Stimulated activated CD4-positive, alpha-beta T cell treated with anti-CD3 and anti-CD28 coated beads, Interleukin-2, amount 100 ng/mL, for 4 hours (primary cell): ENCODE measurements at regions not wholly inside any gene's neighbourhood (a gene's known extent, or its start where the extent isn't known, plus 50 kb on each side); places are given as distances from the start of the nearest gene placed in this dataset.

Experiments
- DNase-seq: peaks from one replicate; pipeline ENCODE4 v3.0.0-alpha.2; 2020; ENCODE audit warnings: low read depth

DNA sequence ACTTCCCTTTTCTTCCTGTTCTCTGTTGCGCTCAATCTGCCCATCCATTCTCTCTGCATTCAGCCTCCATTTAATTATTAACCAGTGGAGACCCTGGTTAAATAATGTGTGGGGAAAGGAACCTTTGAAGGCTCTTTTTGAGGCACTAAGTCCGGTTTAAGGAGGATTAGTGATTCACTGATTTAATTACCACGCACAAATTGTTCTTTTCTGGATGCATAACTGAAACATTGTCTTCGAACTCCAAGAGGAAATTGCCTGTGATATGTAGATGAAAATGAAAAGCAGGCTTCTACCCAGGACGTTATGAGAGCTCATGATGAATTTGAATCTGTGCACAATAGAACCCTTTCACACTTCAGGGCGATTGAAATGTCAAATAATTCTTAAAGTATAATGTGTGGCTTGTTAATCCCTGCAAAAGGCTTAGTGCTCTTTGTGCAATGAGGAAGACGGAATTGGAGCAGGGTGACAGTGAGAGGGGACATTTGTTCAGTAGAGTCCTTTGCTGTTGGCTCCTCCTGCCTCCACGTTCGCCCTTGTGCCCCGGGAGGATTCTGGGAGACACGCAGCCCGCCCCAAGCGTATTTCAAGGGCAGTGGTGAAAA, 51.1 kb upstream of the ZNF236 start:
- DNase-seq: no peak

DNA sequence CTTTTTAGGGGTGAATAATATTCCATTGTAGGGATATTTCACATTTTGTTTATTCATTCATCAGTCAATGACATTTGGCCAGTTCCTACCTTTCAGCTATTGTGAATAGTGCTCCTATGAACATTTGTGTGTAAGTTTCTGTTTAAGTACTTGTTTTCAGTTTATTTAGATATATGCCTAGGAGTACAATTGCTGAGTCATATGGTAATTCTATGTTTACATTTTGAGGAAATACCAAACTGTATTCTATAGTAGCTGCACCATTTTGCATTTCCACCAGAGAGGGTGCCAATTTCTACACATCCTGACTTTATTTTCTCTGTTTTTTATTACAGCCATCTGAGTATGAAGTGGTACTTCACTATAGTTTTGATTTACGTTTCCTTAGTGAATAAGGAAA, 54.4 kb upstream of the ZNF236 start:
- DNase-seq: no peak

DNA sequence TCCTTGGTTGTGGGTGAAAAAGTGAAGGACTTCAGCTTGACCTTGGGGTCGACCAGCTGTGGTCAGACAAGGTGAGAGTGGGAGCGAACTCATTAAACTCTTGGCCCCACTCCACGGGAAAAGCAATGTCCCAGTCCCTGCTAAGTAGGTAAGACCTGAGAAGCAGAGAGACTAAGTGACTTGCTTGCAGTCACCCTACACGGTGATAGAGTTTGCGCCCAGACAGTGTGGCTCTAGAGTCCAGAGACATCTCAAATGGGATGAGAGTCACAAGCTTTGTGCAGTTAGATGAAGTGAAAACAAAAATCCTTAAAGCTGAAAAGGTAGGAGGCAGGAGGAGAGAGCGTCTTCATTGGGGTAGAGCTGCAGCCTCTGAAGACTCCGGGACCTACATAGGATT, 55.9 kb upstream of the ZNF236 start:
- DNase-seq: no peak

DNA sequence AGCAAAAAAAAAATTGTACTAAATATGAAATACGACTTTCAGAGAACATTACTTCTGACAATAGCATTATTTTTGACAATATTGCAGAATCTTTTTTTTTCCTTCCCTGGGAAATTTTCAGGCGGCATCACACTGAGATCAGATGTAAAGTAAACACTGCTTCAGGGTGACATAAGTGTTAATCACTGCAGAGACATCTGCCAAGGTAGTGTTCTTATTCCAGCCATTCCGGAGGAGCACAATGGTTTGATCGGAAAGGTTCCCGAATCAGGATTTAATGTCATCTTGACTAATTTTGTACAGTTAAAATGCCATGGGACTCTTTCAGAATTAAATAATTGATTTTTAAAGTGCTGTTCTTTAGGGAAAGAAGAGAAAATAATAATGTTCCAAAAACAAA, 56.7 kb upstream of the ZNF236 start:
- no peak for DNase-seq

DNA sequence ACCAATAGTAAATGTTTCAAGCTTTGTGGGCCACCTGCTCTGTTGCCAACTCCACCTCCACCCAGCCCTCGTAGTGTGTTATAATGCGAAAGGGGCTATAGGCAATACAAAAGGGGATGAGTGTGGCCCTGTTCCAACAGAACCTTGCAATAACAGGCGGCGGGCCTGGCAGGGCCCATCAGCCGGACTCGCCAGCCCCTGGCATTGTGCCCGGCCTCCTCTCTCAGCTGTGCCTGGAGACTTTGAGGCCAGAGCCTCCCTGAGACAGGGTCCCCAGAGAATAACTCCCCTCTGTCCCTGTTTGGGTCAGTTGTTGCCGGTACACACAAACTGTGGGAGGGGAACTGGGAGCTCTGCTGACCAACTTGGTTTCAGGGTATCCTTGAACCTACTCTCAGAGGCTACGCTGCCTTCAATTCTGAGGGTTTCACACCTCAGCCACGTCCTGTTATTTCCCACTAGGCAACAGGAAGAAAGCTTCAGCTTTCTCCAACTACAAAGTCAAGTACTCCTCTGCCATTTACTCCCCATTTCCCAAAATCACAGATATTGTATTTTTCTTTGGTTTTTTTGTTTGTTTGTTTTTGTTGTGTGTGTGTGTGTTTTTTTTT, 58.0 kb upstream of the ZNF236 start:
- no peak for DNase-seq

DNA sequence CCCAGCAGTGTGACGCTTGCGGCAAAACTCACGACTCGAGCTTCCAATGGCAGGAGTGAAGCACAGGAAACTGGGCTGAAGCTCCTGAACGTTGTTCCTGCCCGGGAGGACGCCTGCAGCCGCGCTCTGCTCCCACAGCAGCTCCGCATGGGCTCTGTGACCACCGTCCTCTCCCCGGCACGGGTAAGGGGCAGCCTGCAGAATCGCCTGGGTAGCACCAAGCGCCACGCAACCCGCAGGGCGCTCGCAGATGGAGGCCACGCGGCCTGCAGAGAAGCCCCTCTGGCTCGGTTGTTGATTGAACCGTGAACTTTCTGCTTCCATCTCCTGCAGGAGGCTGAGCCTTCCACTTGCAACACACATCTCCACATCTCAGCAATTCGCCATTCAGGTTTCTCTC, 63.3 kb upstream of the ZNF236 start:
- DNase-seq: no peak

DNA sequence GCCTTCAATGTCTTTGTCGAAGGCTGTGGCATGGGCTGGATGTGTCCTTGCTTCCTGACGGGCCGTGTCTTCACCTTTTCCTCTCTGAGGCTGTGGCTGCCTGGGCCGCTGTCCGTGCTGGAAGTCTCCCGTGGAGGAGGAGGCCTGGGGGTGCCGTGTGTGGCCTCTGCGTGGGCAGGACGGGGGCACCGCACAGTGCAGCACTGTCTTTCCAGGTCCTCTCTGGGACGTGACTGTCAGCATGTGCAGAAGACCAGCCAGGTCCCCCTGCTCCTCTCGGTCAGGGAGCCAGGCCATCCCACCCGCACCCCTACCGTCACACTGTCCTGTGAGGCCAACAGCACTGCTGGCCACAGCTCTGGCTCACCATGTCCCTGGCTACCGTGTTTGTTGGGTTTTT, 64.4 kb upstream of the ZNF236 start:
- no peak for DNase-seq

DNA sequence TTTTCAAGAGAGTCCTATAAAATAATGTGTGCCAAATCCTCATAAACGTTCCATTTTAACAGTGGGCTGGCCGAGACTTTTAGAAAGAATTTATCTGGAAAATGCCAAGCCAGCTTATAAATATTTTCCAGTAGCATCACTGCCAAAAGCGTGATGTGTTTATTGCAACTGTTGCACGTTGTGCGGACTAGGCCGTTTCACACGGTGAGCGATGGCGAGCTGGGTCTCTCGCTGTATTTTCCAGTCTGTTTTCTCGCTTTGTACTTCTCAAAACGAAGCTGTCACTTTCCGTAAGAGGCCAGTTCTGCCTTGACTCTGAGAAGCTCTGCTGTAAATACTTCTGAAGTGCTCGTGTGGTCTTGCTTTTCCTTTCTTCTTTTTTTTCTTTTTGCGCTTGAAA, 65.0 kb upstream of the ZNF236 start:
- no peak for DNase-seq

DNA sequence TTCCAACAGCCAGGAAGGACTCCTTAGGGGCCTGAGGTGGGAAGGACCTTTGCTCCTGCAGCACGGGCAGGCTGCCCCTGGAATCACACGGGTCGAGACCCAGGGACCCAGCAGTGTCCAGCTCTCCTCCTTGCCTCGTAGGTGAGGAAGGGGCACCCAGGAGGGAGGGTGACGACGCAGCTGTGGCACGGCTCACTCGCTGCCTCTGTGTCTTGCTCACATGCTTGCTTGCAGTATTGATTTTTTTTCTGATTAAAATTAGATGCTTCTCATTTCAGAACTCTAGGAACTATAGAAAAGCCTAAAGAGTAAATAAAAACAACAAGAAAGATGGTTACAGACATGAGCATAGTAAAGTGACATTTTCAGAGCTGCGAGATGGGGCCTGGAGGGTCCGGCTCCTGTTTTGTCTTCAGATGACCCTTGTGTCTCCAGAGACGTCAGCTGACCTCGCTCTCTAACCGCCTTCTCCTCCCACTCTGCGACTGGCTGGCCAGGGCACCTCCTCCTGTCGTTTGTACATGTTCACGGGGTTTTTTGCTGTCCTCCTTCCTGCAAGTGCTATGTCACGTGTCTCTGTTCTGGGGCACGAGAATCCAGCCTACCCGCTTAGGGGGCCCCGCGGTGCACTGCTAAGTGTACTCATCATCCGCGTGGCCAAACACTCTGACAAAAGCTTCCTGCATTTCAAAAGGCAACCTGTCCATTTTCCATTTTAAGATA, 65.7 kb upstream of the ZNF236 start:
- no peak for DNase-seq

DNA sequence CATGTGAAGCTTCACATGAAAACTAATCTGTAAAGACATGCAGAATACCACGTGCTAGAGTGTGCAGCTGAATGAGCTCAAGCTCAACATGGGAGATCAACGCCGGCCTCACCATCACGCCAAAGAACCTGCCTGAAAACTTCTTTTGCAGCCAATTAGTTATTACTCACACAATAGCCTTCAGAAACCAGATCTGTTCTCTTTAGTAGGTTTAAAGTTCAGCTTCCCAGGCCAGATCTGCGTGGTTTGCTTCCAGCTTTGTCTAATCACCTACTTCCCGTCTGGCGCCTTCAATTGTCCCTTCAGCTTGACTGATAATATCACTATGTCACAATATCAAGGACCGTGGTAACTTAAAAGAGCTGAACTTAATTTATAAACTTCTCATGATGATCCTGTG, 68.0 kb upstream of the ZNF236 start:
- no peak for DNase-seq

DNA sequence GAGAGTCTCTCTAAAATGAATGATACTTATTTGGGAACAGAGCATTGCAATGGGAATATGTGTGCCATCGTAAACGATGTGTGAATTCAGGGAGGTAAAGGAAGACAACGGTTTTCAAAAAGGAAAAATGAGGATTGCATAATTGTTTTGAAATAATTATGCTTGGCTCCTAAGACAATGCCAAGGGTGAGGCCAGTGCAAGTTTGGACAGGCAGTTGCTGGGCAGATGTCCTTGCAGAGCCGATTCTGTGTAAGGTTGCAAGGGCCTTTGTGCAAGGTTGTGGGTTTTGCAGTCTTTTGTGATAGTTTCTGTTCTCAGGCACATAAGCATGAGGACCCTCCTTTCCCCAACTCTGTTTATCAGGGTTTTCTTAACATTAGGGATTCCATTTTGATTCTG, 70.0 kb upstream of the ZNF236 start:
- no peak for DNase-seq

DNA sequence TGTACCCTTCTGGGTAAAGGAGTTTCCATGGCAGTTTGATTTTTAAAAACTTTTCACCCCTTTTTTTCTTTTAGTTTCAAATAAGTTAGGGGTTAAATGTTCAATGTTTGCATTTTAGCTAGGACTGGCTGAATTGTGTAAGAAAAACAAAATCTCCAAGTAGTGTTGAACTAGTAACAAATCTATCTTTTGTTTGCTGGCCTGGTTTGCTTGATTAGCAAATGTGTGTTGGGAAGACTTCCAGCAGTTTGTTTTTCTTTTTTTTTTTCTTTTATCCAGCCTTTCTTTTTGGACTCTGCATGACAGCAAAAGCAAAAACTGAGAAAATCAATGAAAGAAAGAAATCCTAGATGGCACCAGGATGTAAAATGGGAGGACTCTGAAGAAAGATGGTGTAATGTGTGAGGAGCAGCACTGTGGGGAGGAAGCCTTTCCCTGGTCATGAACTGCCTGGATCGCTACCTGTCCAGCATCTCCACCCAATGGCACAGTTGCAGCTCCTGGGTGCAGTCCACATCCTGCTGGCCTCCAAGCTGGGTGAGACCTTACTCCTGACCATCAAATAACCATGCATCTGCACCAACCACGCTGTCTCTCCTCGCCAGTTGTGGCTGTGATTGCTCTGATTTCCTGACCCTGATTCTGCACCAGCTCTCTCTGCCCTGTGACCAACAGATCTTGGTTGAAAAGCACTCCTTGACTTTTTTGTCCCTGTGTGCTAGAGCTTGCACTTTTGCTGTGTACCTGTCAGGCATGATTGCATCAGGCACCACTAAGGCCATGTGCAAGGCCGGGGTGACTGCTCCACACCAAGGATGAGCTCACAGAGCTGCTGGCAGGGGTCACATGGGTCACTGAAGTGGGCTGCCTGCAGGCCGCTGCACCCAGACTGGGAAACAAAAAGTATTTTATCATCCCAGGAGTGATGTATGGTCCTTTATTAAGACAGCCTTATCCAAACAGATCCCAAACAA, 71.2 kb upstream of the ZNF236 start:
- no peak for DNase-seq

DNA sequence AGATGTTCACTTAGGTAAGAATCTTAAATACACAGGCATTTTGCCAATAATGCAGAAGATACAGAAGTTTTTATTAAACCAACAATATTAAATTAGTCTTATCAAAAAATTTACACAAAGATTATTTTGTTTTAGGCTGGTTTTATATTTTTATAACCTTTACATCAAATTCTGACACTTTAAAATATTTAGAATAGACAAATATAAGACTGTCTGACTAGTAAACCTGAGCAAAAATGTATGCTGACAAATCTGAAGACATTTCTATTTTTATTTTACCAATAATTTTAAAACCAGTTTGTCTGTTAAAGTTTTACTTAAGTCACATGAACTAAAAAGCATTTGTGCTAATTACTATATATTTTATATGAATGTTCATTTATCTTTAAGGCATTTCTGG, 72.1 kb upstream of the ZNF236 start:
- no peak for DNase-seq

DNA sequence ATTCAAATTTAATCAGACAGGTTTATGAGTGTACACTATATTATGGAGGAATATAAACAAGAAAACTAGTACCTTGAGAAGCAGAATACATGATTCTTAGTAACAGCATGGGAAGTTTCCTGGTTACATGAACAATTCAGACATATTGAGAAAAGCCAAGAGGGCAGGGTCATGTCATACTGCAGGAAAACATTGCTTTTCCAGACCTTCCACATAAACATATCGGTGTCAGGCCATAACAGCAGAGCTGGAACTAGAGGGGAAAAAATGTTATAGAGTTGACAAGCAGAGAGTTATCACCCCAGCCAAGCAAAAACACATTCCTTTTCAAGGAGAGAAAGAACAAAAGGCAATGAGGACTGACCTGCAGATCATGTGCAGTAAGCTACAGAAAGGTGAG, 74.7 kb upstream of the ZNF236 start:
- DNase-seq: no peak

DNA sequence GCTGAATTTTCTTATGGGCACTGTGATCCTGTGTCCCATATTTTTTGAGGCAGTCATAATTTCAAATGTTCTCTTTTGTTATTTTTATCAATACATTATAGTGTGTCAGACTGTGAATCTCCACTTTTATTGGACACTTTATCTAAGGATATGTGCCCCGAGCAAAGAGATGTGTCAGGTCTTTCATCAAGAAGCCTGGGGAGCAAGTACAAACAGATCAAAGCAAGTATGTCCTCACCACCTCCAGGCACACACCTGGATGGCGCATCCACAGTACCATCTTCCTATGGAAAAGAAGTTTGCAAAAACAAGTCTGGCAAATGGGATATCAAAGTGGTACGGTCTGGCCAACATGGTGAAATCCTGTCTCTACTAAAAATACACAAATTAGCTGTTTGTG, 81.0 kb upstream of the ZNF236 start:
- DNase-seq: no peak

DNA sequence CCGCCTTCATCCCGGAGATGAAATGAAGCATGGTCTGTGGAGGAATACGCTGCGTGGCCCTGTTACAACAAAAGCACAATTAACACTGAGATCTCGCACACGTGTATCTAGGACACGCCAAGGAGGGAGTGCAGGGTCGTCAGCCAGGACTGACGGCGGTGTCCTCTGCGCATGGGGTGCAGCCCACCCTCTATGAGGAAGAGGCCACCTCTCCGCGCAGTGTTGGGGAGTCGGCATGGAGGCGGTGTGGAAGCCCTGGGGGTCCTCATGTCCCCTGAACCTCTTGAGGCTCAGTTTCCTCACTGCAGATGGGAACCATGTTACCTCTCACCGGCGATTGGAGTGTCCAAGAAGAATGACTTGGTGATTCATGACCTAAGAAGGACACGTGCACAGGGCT, 86.0 kb upstream of the ZNF236 start:
- DNase-seq: no peak

DNA sequence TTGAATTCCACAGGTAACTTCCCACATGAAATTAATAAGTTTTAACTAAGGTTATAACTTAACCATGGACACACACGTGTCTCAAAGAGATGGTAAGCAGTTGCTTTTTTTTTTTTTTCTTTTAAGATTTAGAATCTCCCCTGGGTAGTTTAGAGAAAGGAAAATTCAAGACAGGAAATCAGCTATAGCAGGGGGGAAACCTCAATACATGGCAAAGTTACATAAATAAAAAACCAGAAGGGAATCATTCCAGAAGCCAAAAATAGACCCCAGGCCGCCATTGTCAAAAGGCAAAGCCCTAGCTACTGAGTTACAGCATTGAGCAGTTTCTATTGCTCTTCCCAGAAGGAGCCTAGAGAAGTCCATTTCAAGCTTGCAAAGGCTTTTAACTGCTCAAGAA, 91.5 kb upstream of the ZNF236 start:
- DNase-seq: no peak

DNA sequence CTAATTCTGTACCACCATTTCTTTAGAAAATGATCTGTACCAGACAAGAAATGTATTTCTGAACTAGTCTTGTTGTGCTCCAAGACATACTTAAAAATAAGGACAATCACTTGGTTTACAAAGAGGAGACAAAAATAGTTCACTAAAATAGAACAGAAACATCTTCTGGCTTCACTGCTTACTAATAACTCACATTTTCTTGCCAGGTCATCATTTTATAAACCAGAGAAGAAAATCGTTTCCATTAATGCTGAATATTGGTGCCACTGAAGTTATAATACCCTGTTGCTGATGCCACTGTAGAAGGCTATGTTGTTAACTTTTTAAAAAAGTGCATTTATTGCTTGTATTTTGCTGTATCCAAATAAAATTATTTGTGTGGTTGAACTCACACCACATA, 94.8 kb upstream of the ZNF236 start:
- DNase-seq: no peak

DNA sequence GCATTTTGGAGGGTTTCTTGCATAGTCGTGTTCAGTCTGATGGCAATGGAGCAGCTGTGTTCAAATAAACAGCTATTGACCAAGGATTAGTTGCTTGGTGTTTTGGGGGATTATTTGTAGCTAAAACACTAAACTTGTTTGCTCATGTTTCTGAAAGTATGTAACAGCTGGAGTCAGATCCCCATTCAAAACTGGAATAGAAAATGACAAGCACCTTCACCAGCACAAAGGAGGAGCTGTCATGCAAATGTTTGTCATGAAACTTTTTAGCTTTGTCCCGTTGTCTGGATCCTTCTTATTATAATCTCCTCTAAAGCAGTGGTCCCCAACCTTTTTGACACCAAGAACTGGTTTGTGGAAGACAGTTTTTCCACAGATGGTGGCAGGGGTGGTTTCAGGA, 96.9 kb upstream of the ZNF236 start:
- DNase-seq: no peak

DNA sequence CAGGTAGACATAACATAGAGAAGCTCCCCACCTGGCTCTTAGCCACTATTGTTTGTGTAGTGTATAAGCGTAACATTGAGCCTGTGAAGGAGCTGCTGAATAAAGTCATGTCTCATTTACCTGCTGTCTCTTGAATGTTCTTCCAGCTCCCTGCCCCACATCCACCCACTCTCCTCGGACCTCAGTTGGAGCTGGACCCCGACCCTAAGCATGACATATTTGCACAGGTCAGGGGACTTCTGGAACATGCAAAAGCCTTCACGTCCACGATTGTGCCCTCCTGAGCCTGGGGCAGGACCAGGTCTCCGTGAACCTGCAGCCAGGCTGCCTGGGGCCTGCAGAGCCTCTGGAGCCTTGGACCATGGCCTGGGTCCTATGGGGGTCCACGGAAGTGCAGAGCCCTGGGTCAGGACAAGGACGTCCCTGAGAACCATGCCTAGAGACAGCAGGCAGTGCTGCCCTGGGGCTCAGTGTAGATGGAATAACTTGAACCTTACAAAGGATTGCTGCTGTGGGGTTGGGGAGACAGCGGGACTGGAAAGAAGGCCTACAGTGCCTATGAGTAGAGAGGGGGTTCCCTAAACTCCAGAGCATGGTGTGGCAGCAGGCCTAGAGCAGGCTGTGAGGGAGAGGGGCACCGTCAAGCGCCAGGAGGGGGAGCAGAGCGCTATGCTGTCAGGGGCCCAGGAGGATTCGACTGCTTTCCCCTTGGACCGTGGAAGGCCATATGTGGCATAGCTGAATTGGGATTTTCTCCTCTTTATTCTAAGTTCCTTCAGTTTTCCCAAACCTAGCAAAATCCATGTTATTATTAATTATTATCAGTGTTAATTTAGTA, 99.9 kb upstream of the ZNF236 start:
- no peak for DNase-seq

DNA sequence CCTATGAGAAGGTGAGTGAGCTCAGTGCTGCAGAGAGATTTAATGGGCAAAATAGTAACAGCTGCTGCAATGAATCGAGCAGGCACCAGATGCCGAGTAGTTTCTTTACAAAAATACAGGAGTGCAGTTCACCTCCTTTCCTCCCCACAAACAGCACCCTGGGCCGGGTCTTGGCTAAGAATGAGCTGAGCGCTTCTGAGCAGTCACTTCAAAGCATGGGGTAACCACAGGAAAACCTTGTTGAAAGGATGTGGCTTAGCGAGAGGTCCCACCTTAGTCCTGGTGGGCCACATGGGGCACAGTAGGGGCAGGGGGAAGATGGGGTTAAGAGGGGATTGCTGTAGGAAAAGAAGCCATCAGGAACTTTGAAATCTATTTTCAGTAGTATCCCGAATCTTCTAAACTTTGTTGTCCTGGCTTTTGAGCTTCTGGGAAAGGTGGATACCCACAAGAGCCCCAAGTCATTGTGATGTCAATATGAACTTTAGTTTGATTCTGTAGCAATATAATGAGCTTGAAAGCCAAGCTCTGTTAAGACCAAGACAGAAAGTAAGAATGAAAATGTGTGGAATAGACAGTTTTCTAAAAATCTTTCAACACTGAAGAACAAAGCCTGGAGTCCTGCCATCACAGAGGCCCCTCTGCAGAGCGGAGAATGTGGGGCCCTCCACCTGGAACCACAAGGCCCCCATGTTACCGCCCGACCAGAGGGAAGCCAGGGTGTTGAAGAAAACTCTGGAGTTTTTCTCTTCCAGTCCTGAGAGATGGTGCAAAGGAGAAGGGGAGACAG, 101.0 kb upstream of the ZNF236 start:
- DNase-seq: peak; percentile 10
